ENCODE measurements at regions not wholly inside any gene's neighbourhood (a gene's known extent, or its start where the extent isn't known, plus 50 kb on each side); places are given as distances from the start of the nearest gene placed in this dataset.

DNA sequence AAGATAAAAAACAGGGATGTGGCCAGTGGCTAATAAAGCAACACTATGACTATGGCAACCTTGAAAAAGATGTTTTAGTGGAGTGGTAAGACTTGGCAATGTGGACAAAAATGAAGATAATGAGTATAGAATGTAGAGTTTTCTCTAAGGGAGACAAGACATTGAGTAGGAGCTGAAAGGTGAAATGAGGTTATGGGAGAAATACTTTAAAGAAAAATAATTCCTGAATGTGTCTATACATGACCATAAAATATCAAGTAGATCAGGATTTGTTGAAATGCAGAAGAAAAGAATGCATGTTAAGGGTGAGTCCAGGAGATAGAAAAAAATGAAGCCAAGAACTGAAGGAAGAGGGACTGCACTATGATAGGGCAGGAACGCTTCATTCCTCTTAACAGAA is 101.6 kb upstream of the CARD18 start:
- TF ChIP-seq, protein P1, sequence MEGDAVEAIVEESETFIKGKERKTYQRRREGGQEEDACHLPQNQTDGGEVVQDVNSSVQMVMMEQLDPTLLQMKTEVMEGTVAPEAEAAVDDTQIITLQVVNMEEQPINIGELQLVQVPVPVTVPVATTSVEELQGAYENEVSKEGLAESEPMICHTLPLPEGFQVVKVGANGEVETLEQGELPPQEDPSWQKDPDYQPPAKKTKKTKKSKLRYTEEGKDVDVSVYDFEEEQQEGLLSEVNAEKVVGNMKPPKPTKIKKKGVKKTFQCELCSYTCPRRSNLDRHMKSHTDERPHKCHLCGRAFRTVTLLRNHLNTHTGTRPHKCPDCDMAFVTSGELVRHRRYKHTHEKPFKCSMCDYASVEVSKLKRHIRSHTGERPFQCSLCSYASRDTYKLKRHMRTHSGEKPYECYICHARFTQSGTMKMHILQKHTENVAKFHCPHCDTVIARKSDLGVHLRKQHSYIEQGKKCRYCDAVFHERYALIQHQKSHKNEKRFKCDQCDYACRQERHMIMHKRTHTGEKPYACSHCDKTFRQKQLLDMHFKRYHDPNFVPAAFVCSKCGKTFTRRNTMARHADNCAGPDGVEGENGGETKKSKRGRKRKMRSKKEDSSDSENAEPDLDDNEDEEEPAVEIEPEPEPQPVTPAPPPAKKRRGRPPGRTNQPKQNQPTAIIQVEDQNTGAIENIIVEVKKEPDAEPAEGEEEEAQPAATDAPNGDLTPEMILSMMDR (IDR thresholded peaks at IDR 0.05; ENCODE audit: unreplicated experiment in 3 of 3): no peak
- Mint-ChIP-seq H3K4me3 (no peak overlapping the region), H3K27me3 (ENCODE audit: low read depth) (no peaks in the 10 kb centered on the region), H3K4me1 (peaks cover 9% of the 10 kb centered on the region), H3K36me3 (ENCODE audit: low read depth) (no peaks in the 10 kb centered on the region), H3K27ac (no peak overlapping the region), H3K9me3 (peaks cover 3% of the 10 kb centered on the region)

DNA sequence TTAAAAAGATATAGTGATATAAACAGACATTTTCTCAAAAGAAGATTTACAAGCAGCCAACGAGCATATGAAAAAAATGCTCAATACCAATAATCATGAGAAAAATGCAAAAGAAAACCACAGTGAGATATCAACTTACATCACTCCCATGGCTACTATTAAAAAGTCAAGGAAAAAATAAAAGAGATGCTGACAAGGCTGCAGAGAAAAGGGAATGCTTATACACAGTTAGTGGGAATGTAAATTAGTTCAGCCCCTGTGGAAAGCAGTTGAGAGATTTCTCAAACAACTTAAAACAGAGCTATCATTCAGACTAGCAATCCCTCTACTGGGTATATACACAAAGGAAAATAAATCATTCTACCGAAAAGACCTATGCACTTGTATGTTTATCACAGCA is 97.1 kb upstream of the CARD18 start:
- no peaks in the 10 kb centered on the region for H3K36me3 Mint-ChIP-seq (ENCODE audit: low read depth)
- no peak overlapping the region for H3K4me3 Mint-ChIP-seq
- H3K9me3 Mint-ChIP-seq: peaks cover 3% of the 10 kb centered on the region
- TF ChIP-seq, protein P1 (IDR thresholded peaks at IDR 0.05; ENCODE audit: unreplicated experiment in 3 of 3): no peak
- peak overlapping the region in 1 of 3 experiments; percentile 84 for H3K27ac Mint-ChIP-seq
- H3K27me3 Mint-ChIP-seq (ENCODE audit: low read depth): no peaks in the 10 kb centered on the region
- H3K4me1 Mint-ChIP-seq: no peaks in the 10 kb centered on the region

DNA sequence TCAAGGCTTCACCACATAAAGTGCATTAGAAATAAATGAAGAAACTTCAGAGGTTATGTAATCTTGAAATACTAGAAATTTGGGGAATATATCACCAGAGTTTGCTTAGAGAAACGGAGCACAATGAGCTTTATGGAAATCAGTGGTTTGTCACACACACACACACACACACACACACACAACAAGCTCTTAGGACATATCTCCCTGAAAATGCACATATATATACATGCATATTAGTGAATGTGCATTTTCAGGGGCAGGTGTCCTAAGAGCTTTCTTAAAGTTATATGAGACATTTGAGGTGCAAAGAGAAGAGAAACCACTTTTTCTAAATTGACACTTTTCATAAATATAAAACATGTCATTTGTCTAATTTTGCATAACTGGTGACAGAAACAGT is 93.7 kb upstream of the CARD18 start:
- no peaks in the 10 kb centered on the region for H3K9me3 Mint-ChIP-seq
- H3K4me3 Mint-ChIP-seq: no peak overlapping the region
- TF ChIP-seq, protein P1 (IDR thresholded peaks at IDR 0.05; ENCODE audit: unreplicated experiment in 3 of 3): no peak
- H3K36me3 Mint-ChIP-seq (ENCODE audit: low read depth): no peaks in the 10 kb centered on the region
- no peaks in the 10 kb centered on the region for H3K27me3 Mint-ChIP-seq (ENCODE audit: low read depth)
- H3K27ac Mint-ChIP-seq: no peak overlapping the region
- H3K4me1 Mint-ChIP-seq: peaks cover 8% of the 10 kb centered on the region

DNA sequence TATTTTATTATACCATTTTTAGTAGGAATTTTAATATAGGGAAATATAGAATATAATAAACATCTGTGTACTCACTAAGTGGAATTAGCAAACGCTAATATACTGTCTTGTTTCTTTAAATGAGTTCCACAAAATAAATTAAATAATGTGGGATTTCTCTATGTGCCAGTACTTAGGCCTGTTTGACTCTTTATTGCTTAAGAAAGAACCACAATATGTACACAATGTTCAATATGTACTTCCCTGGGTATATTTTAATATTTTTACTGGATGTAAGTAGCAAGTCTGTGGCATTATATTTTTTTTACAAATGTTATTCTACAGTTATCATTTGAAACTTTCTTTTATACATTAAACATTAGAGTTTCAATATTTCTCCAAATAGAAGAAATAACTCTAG is 92.5 kb upstream of the CARD18 start:
- H3K36me3 Mint-ChIP-seq (ENCODE audit: low read depth): no peaks in the 10 kb centered on the region
- H3K9me3 Mint-ChIP-seq: no peaks in the 10 kb centered on the region
- H3K4me3 Mint-ChIP-seq: no peak overlapping the region
- H3K27ac Mint-ChIP-seq: no peak overlapping the region
- H3K27me3 Mint-ChIP-seq (ENCODE audit: low read depth): no peaks in the 10 kb centered on the region
- TF ChIP-seq, protein P1 (IDR thresholded peaks at IDR 0.05; ENCODE audit: unreplicated experiment in 3 of 3): no peak
- peaks cover 8% of the 10 kb centered on the region for H3K4me1 Mint-ChIP-seq

DNA sequence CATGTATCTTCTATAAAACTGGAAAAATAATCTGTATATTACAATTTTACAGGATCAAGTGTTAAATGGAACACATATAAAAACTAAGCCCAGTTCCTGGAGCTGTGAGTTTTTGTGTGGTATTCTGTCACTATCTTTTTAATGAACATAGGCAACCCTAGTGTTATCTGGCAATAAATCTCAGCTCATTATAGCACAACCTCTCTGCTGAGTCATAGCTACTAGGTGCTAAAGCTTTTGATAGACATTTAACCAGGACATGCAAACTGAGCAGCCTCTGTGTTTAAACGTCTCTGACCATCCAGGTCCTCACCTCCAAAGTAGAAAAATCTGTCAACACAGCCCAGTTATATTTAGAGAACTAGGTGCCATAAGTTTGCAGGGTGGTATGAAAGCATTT is 91.0 kb upstream of the CARD18 start:
- H3K4me3 Mint-ChIP-seq: no peak overlapping the region
- H3K4me1 Mint-ChIP-seq: peaks cover 14% of the 10 kb centered on the region
- H3K27me3 Mint-ChIP-seq (ENCODE audit: low read depth): no peaks in the 10 kb centered on the region
- H3K9me3 Mint-ChIP-seq: no peaks in the 10 kb centered on the region
- TF ChIP-seq, protein P1 (IDR thresholded peaks at IDR 0.05; ENCODE audit: unreplicated experiment in 3 of 3): no peak
- H3K36me3 Mint-ChIP-seq (ENCODE audit: low read depth): no peaks in the 10 kb centered on the region
- no peak overlapping the region for H3K27ac Mint-ChIP-seq

DNA sequence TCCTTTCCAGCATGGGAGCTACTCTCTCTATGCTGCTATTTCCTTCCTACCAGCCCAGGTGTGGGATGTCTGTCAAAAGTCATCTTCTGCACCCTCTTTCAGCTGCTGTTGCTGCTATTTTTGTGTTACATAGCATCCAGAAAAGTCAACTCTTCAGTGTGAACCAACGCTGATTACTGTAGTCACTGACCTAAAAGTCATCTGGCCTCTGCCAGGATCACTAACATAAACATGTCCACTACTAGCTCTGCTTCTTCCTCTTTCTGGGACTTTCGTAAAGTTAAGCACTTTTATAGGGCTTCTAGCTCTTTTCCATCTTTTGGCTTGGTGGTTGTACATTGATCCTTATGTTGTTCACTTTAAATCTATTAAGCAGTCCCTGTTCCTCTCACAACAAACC is 90.2 kb upstream of the CARD18 start:
- Mint-ChIP-seq H3K36me3 (ENCODE audit: low read depth) (no peaks in the 10 kb centered on the region), H3K4me1 (peaks cover 19% of the 10 kb centered on the region), H3K27ac (no peak overlapping the region), H3K9me3 (no peaks in the 10 kb centered on the region), H3K4me3 (no peak overlapping the region), H3K27me3 (ENCODE audit: low read depth) (no peaks in the 10 kb centered on the region)
- TF ChIP-seq, protein P1 (IDR thresholded peaks at IDR 0.05; ENCODE audit: unreplicated experiment in 3 of 3): no peak

Measured in nephron (organoid).